ENCODE measurements at regions not wholly inside any gene's neighbourhood (a gene's known extent, or its start where the extent isn't known, plus 50 kb on each side); places are given as distances from the start of the nearest gene placed in this dataset.

- intact Hi-C loops (cut with micrococcal nuclease): no loop called here
- Histone ChIP-seq H3K79me2 (ENCODE audit: control insufficient read depth, insufficient read depth, low read length) (no peaks in the 10 kb centered on the region), H3K4me3 (replicated peaks in 1 of 3; ENCODE audit: insufficient read depth in 1 of 3, low read depth in 1 of 3, low read length in 3 of 3) (no peak overlapping the region), H3K27ac (ENCODE audit: insufficient read depth, low read depth, low read length) (no peak overlapping the region), H3K9me3 (replicated peaks; ENCODE audit: control insufficient read depth, insufficient read depth, low read length) (no peaks in the 10 kb centered on the region), H2AFZ (ENCODE audit: low read depth, low read length) (no peak overlapping the region), H3K9me1 (replicated peaks; ENCODE audit: control insufficient read depth, extremely low read depth, insufficient read depth, low read length) (no peaks in the 10 kb centered on the region), H3K4me2 (ENCODE audit: insufficient read depth, low read length) (no peak overlapping the region), H4K20me1 (replicated peaks; ENCODE audit: control insufficient read depth, extremely low read depth, insufficient read depth, low read length) (no peaks in the 10 kb centered on the region), H3K27me3 (ENCODE audit: control insufficient read depth in 2 of 2, insufficient read depth in 2 of 2, low read length in 2 of 2) (peaks cover 7 to 8% of the 10 kb centered on the region in 2 experiments), H3K4me1 (ENCODE audit: control insufficient read depth, extremely low read depth, insufficient read depth, low read length) (peaks cover 10% of the 10 kb centered on the region), H3K36me3 (ENCODE audit: control insufficient read depth in 2 of 2, extremely low read depth in 1 of 2, insufficient read depth in 2 of 2, low read length in 2 of 2) (no peaks in the 10 kb centered on the region), H3K9ac (replicated peaks; ENCODE audit: extremely low read depth, insufficient read depth, low read length) (no peak overlapping the region)
- CTCF ChIA-PET: no interaction called here
- dilution Hi-C loops (cut with MboI; ENCODE audit: extremely low pct_ligation_motif_present, low sequenced_read_pairs): no loop called here
- POLR2A ChIA-PET: no interaction called here
- no peak for FAIRE-seq
- DNase-seq (ENCODE audit: low read depth, low spot score): no peak
- TF ChIP-seq, protein P1, sequence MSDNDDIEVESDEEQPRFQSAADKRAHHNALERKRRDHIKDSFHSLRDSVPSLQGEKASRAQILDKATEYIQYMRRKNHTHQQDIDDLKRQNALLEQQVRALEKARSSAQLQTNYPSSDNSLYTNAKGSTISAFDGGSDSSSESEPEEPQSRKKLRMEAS (IDR thresholded peaks at IDR 0.05; ENCODE audit: insufficient read depth, insufficient read length): no peak
- TF ChIP-seq POLR2A (IDR thresholded peaks at IDR 0.05; ENCODE audit: low read depth, low read length): no peak
- TF ChIP-seq POLR2AphosphoS5 (IDR thresholded peaks at IDR 0.05; ENCODE audit: insufficient read depth, low read depth, low read length): no peak
- TF ChIP-seq GATA2 (IDR thresholded peaks at IDR 0.05; ENCODE audit: insufficient read depth, insufficient read length, low read depth, low read length): no peak
- no TSS peak for BruUV-seq (replicated peaks)
Measured at GRCh38 chr10:36574207-36574606, 551.2 kb upstream of the ANKRD30A start.

- no TSS peak for BruUV-seq (replicated peaks)
- H3K79me2 ChIP-seq (ENCODE audit: control insufficient read depth, insufficient read depth, low read length): no peaks in the 10 kb centered on the region
- DNase-seq (ENCODE audit: low read depth, low spot score) (peak; percentile 64), FAIRE-seq (peak; percentile 74)
- H2AFZ ChIP-seq (ENCODE audit: low read depth, low read length): no peak overlapping the region
- no peak overlapping the region for H3K27ac ChIP-seq (ENCODE audit: insufficient read depth, low read depth, low read length)
- H3K4me3 ChIP-seq (replicated peaks in 1 of 3; ENCODE audit: insufficient read depth in 1 of 3, low read depth in 1 of 3, low read length in 3 of 3): no peak overlapping the region
- H3K36me3 ChIP-seq (ENCODE audit: control insufficient read depth in 2 of 2, extremely low read depth in 1 of 2, insufficient read depth in 2 of 2, low read length in 2 of 2): no peaks in the 10 kb centered on the region
- dilution Hi-C loops (cut with MboI; ENCODE audit: extremely low pct_ligation_motif_present, low sequenced_read_pairs): no loop called here
- peaks cover 10% of the 10 kb centered on the region for H3K4me1 ChIP-seq (ENCODE audit: control insufficient read depth, extremely low read depth, insufficient read depth, low read length)
- no peaks in the 10 kb centered on the region for H3K9me3 ChIP-seq (replicated peaks; ENCODE audit: control insufficient read depth, insufficient read depth, low read length)
- intact Hi-C loops (cut with micrococcal nuclease): loop anchor here (1.0 kb wide), 1 partner anchor 34 kb away; no protein-coding TSS in a partner anchor
- H4K20me1 ChIP-seq (replicated peaks; ENCODE audit: control insufficient read depth, extremely low read depth, insufficient read depth, low read length): no peaks in the 10 kb centered on the region
- no peak overlapping the region for H3K9ac ChIP-seq (replicated peaks; ENCODE audit: extremely low read depth, insufficient read depth, low read length)
- ChIA-PET CTCF (no interaction called here), POLR2A (no interaction called here)
- TF ChIP-seq GATA2 (IDR thresholded peaks at IDR 0.05; ENCODE audit: insufficient read depth, insufficient read length, low read depth, low read length) (no peak), POLR2A (IDR thresholded peaks at IDR 0.05; ENCODE audit: low read depth, low read length) (no peak), JUN (IDR thresholded peaks at IDR 0.05; ENCODE audit: borderline replicate concordance, insufficient read depth, insufficient read length, low read depth) (no peak), POLR2AphosphoS5 (IDR thresholded peaks at IDR 0.05; ENCODE audit: insufficient read depth, low read depth, low read length) (no peak), FOS (IDR thresholded peaks at IDR 0.05; ENCODE audit: borderline replicate concordance, insufficient read depth, low read length) (no peak), EZH2 (IDR thresholded peaks at IDR 0.05; ENCODE audit: borderline replicate concordance, low read depth, low read length, severe bottlenecking) (no peak), MYC (IDR thresholded peaks at IDR 0.05; ENCODE audit: low read depth, low read length) (no peak)
- TF ChIP-seq, protein P1 (IDR thresholded peaks at IDR 0.05; ENCODE audit: insufficient read depth, insufficient read length): no peak
- TF ChIP-seq, protein P2, sequence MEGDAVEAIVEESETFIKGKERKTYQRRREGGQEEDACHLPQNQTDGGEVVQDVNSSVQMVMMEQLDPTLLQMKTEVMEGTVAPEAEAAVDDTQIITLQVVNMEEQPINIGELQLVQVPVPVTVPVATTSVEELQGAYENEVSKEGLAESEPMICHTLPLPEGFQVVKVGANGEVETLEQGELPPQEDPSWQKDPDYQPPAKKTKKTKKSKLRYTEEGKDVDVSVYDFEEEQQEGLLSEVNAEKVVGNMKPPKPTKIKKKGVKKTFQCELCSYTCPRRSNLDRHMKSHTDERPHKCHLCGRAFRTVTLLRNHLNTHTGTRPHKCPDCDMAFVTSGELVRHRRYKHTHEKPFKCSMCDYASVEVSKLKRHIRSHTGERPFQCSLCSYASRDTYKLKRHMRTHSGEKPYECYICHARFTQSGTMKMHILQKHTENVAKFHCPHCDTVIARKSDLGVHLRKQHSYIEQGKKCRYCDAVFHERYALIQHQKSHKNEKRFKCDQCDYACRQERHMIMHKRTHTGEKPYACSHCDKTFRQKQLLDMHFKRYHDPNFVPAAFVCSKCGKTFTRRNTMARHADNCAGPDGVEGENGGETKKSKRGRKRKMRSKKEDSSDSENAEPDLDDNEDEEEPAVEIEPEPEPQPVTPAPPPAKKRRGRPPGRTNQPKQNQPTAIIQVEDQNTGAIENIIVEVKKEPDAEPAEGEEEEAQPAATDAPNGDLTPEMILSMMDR (IDR thresholded peaks at IDR 0.05; ENCODE audit: extremely low read depth in 1 of 2, insufficient read depth in 1 of 2, low read depth in 1 of 2, low read length in 2 of 2): no peak
- peak overlapping the region; percentile 58 for H3K4me2 ChIP-seq (ENCODE audit: insufficient read depth, low read length)
- H3K9me1 ChIP-seq (replicated peaks; ENCODE audit: control insufficient read depth, extremely low read depth, insufficient read depth, low read length): no peaks in the 10 kb centered on the region
- H3K27me3 ChIP-seq (ENCODE audit: control insufficient read depth in 2 of 2, insufficient read depth in 2 of 2, low read length in 2 of 2): peaks cover 7 to 8% of the 10 kb centered on the region in 2 experiments
Measured at GRCh38 chr10:36573246-36573645, 552.2 kb upstream of the ANKRD30A start.

All from endothelial cell of umbilical vein (primary cell).